HUES48 (cell line): ENCODE measurements at regions not wholly inside any gene's neighbourhood (a gene's known extent, or its start where the extent isn't known, plus 50 kb on each side); places are given as distances from the start of the nearest gene placed in this dataset.

Source experiments
- H3K27ac ChIP-seq: one replicate; pipeline ENCODE4 v1.7.0; 2013; ENCODE audit warnings: low read depth, low read length, inconsistent platforms
- H3K27me3 ChIP-seq: 2 replicates; pipeline ENCODE4 v1.6.1; 2013; ENCODE audit warnings: mild to moderate bottlenecking, low read length; ENCODE audit not compliant: control insufficient read depth, insufficient read depth
- H3K36me3 ChIP-seq: 2 replicates; pipeline ENCODE4 v1.6.1; 2013; ENCODE audit warnings: low read length; ENCODE audit not compliant: control insufficient read depth, insufficient read depth
- H3K4me1 ChIP-seq: 2 replicates; pipeline ENCODE4 v1.6.1; 2013; ENCODE audit warnings: mild to moderate bottlenecking, low read length; ENCODE audit not compliant: control insufficient read depth, insufficient read depth
- H3K4me3 ChIP-seq: 2 replicates; pipeline ENCODE4 v1.5.1; 2013; ENCODE audit warnings: mild to moderate bottlenecking, low read depth, low read length
- H3K9ac ChIP-seq: 2 replicates; pipeline ENCODE4 v1.6.1; 2013; ENCODE audit warnings: mild to moderate bottlenecking, low read depth, low read length, moderate library complexity
- H3K9me3 ChIP-seq: 2 replicates; pipeline ENCODE4 v1.6.1; 2013; ENCODE audit warnings: low read length; ENCODE audit not compliant: control insufficient read depth, insufficient read depth

GRCh38 chr5:39980056-39980455, 555.3 kb upstream of the DAB2 start:
- Histone ChIP-seq H3K4me1 (no peaks in the 10 kb centered on the region), H3K27ac (no peak overlapping the region), H3K4me3 (no peak overlapping the region), H3K9ac (no peak overlapping the region), H3K27me3 (no peaks in the 10 kb centered on the region), H3K36me3 (no peaks in the 10 kb centered on the region), H3K9me3 (no peaks in the 10 kb centered on the region)

- H3K9me3 ChIP-seq, result no peaks in the 10 kb centered on the region
- H3K9ac ChIP-seq, result no peak overlapping the region
- H3K27me3 ChIP-seq, result no peaks in the 10 kb centered on the region
- no peaks in the 10 kb centered on the region for H3K36me3 ChIP-seq
- no peaks in the 10 kb centered on the region for H3K4me1 ChIP-seq
- no peak overlapping the region for H3K4me3 ChIP-seq
- H3K27ac ChIP-seq, result no peak overlapping the region
Measured at GRCh38 chr5:39977066-39977655, 552.4 kb upstream of the DAB2 start.

- H3K4me3 ChIP-seq, result no peak overlapping the region
Measured at GRCh38 chr5:39970117-39970798, 545.5 kb upstream of the DAB2 start.

GRCh38 chr5:39968381-39968780, 543.6 kb upstream of the DAB2 start:
- Histone ChIP-seq H3K9me3 (no peaks in the 10 kb centered on the region), H3K36me3 (no peaks in the 10 kb centered on the region), H3K27me3 (no peaks in the 10 kb centered on the region), H3K9ac (no peak overlapping the region), H3K4me1 (no peaks in the 10 kb centered on the region), H3K27ac (no peak overlapping the region), H3K4me3 (no peak overlapping the region)

More at GRCh38 chr5:39970117-39970798, 545.5 kb upstream of the DAB2 start:
- no peak overlapping the region for H3K9ac ChIP-seq
- no peaks in the 10 kb centered on the region for H3K4me1 ChIP-seq
- H3K27ac ChIP-seq, result no peak overlapping the region
- no peaks in the 10 kb centered on the region for H3K27me3 ChIP-seq
- H3K36me3 ChIP-seq, result no peaks in the 10 kb centered on the region
- H3K9me3 ChIP-seq, result no peaks in the 10 kb centered on the region

- Histone ChIP-seq H3K4me3 (no peak overlapping the region), H3K27me3 (no peaks in the 10 kb centered on the region), H3K9me3 (no peaks in the 10 kb centered on the region), H3K27ac (no peak overlapping the region), H3K4me1 (no peaks in the 10 kb centered on the region), H3K9ac (no peak overlapping the region), H3K36me3 (no peaks in the 10 kb centered on the region)
Measured at GRCh38 chr5:39955156-39955555, 530.4 kb upstream of the DAB2 start.

- H3K27ac ChIP-seq, result no peak overlapping the region
- no peaks in the 10 kb centered on the region for H3K9me3 ChIP-seq
- no peak overlapping the region for H3K9ac ChIP-seq
- H3K27me3 ChIP-seq, result no peaks in the 10 kb centered on the region
- H3K36me3 ChIP-seq, result no peaks in the 10 kb centered on the region
- H3K4me3 ChIP-seq, result no peak overlapping the region
- H3K4me1 ChIP-seq, result no peaks in the 10 kb centered on the region
Measured at GRCh38 chr5:39951070-39951469, 526.3 kb upstream of the DAB2 start.

GRCh38 chr5:39948867-39949468, 524.2 kb upstream of the DAB2 start:
- no peaks in the 10 kb centered on the region for H3K4me1 ChIP-seq

GRCh38 chr5:39948341-39948740, 523.6 kb upstream of the DAB2 start:
- Histone ChIP-seq H3K9ac (no peak overlapping the region), H3K4me1 (no peaks in the 10 kb centered on the region), H3K4me3 (no peak overlapping the region), H3K27ac (no peak overlapping the region), H3K27me3 (no peaks in the 10 kb centered on the region), H3K9me3 (no peaks in the 10 kb centered on the region), H3K36me3 (no peaks in the 10 kb centered on the region)

More at GRCh38 chr5:39948867-39949468, 524.2 kb upstream of the DAB2 start:
- H3K27ac ChIP-seq, result no peak overlapping the region
- H3K36me3 ChIP-seq, result no peaks in the 10 kb centered on the region
- H3K9me3 ChIP-seq, result no peaks in the 10 kb centered on the region
- no peaks in the 10 kb centered on the region for H3K27me3 ChIP-seq
- no peak overlapping the region for H3K9ac ChIP-seq
- H3K4me3 ChIP-seq, result no peak overlapping the region

GRCh38 chr5:39947657-39948056, 522.9 kb upstream of the DAB2 start:
- Histone ChIP-seq H3K27ac (no peak overlapping the region), H3K4me3 (no peak overlapping the region), H3K36me3 (no peaks in the 10 kb centered on the region), H3K4me1 (no peaks in the 10 kb centered on the region), H3K9ac (no peak overlapping the region), H3K9me3 (no peaks in the 10 kb centered on the region), H3K27me3 (no peaks in the 10 kb centered on the region)

GRCh38 chr5:39946356-39947045, 521.7 kb upstream of the DAB2 start:
- Histone ChIP-seq H3K4me3 (no peak overlapping the region), H3K27me3 (no peaks in the 10 kb centered on the region), H3K4me1 (no peaks in the 10 kb centered on the region), H3K27ac (no peak overlapping the region), H3K9me3 (no peaks in the 10 kb centered on the region), H3K9ac (no peak overlapping the region), H3K36me3 (no peaks in the 10 kb centered on the region)

- Histone ChIP-seq H3K9ac (no peak overlapping the region), H3K36me3 (no peaks in the 10 kb centered on the region), H3K4me1 (no peaks in the 10 kb centered on the region), H3K27ac (no peak overlapping the region), H3K4me3 (no peak overlapping the region), H3K27me3 (no peaks in the 10 kb centered on the region), H3K9me3 (no peaks in the 10 kb centered on the region)
Measured at GRCh38 chr5:39945870-39946269, 521.1 kb upstream of the DAB2 start.
